GM12878 (cell line): ENCODE measurements at regions not wholly inside any gene's neighbourhood (a gene's known extent, or its start where the extent isn't known, plus 50 kb on each side); places are given as distances from the start of the nearest gene placed in this dataset.
"Not testable (repeated sequence)": the region's sequence is repeated elsewhere in the genome, so short reads cannot be mapped to it uniquely, and the experiment has no call there.

ENCODE experiments used
- ATAC-seq: fragments of 200-7000 bp; cut with Tn5 transposase; 3 replicates; pipeline ENCODE4 v1.9.1; 2020; ENCODE audit warnings: mild to moderate bottlenecking, moderate library complexity
- BruUV-seq: library from RNA; stranded (reverse); fragments of 400-500 nt; replicated peaks from 2 replicates; lab custom pipeline; 2021; lab: Mats Ljungman, UMichigan
- CTCF ChIA-PET: fragments of 300-600 bp; sonication (Branson Sonifier 250); formaldehyde crosslinking; extraction: SDS; loops from one replicate; lab custom pipeline; 2021; ENCODE audit warnings: inconsistent platforms; lab: Yijun Ruan, JAX
- POLR2A ChIA-PET: fragments of 350-600 bp; formaldehyde crosslinking; extraction: SDS; loops from one replicate; lab custom pipeline; 2021; ENCODE audit warnings: inconsistent platforms; lab: Charles Lee
- RAD21 ChIA-PET: fragments of 300-600 bp; sonication (Branson Sonifier 250); formaldehyde crosslinking; loops from one replicate; lab custom pipeline; 2023; ENCODE audit warnings: antibody characterized with exemption; ENCODE audit not compliant: unreplicated experiment; lab: Charles Lee
- SMC1A ChIA-PET: fragments of 300-600 bp; sonication (Branson Sonifier 250); formaldehyde crosslinking; loops from one replicate; lab custom pipeline; 2023; ENCODE audit not compliant: unreplicated experiment, uncharacterized antibody; lab: Charles Lee
- DNase-seq: peaks from one replicate; pipeline ENCODE4 v3.0.0-alpha.2; 2011; ENCODE audit warnings: low read depth, low spot score
- FAIRE-seq: peaks from 3 replicates; lab custom pipeline; 2011; peaks lifted over from hg19 to GRCh38; lab: Jason Lieb, UNC
- H2AFZ ChIP-seq: 2 replicates; pipeline ENCODE4 v1.6.0; 2011; ENCODE audit warnings: low read depth, low read length, control low read depth; ENCODE audit not compliant: control insufficient read depth
- H3K27ac ChIP-seq: 2 replicates; pipeline ENCODE4 v1.5.1; 2011; ENCODE audit warnings: control low read depth; ENCODE audit not compliant: control insufficient read depth, insufficient read depth
- H3K27me3 ChIP-seq, 2 experiments: replicated peaks in 1 of 2; 2 replicates each; pipeline versions ENCODE4 v1.6.0 to v1.6.1; 2011; ENCODE audit warnings: low read length in 1 of 2; ENCODE audit not compliant: control insufficient read depth in 2 of 2, insufficient read depth in 2 of 2
- H3K36me3 ChIP-seq, 2 experiments: 2 replicates each; pipeline ENCODE4 v1.5.1; 2011; ENCODE audit warnings: low read length in 1 of 2; ENCODE audit not compliant: control insufficient read depth in 2 of 2, insufficient read depth in 2 of 2
- H3K4me1 ChIP-seq: 2 replicates; pipeline ENCODE4 v1.6.1; 2011; ENCODE audit warnings: mild to moderate bottlenecking, low read length, moderate library complexity, mixed read lengths; ENCODE audit not compliant: control insufficient read depth, insufficient read depth
- H3K4me2 ChIP-seq: 2 replicates; pipeline ENCODE4 v1.6.0; 2011; ENCODE audit warnings: control low read depth; ENCODE audit not compliant: control insufficient read depth, insufficient read depth
- H3K4me3 ChIP-seq: fragments of 200-600 bp; sonication (generic); 2 replicates; pipeline ENCODE4 v1.5.1; 2016
- H3K79me2 ChIP-seq: 2 replicates; pipeline ENCODE4 v1.6.0; 2011; ENCODE audit warnings: low read length; ENCODE audit not compliant: control insufficient read depth, insufficient read depth
- H3K9ac ChIP-seq: 2 replicates; pipeline ENCODE4 v1.8.0; 2011; ENCODE audit warnings: low read length, control low read depth, mixed read lengths; ENCODE audit not compliant: control insufficient read depth, insufficient read depth
- H3K9me3 ChIP-seq: replicated peaks from 3 replicates; pipeline ENCODE4 v1.5.1; 2011; ENCODE audit warnings: mild to moderate bottlenecking, low read length; ENCODE audit not compliant: control insufficient read depth, insufficient read depth
- H4K20me1 ChIP-seq: 2 replicates; pipeline ENCODE4 v1.6.0; 2011; ENCODE audit not compliant: control insufficient read depth, insufficient read depth
- CUX1 ChIP-seq: IDR thresholded peaks from 2 replicates; pipeline ENCODE4 v1.6.1; 2012; ENCODE audit warnings: improper control_type of control experiment, low read depth, low read length; ENCODE audit not compliant: insufficient replicate concordance
- RELB ChIP-seq: fragments of 450-650 bp; IDR thresholded peaks from 2 replicates; pipeline ENCODE4 v1.6.1; 2017; ENCODE audit warnings: low read depth, mild to moderate bottlenecking, moderate library complexity
- SMAD1 ChIP-seq: fragments of 450-650 bp; IDR thresholded peaks from 2 replicates; pipeline ENCODE4 v1.6.1; 2018; ENCODE audit warnings: mild to moderate bottlenecking, low read depth; ENCODE audit not compliant: partially characterized antibody
- SREBF1 ChIP-seq: IDR thresholded peaks from 2 replicates; pipeline ENCODE4 v1.6.1; 2012; ENCODE audit warnings: mild to moderate bottlenecking, low read length
- WGBS: methylation state at CpG from one replicate; pipeline ENCODE4 v1.1.6; 2016; ENCODE audit warnings: low lambda C conversion rate; ENCODE audit not compliant: insufficient replicate concordance, insufficient coverage; ENCODE audit errors: missing lambda C conversion rate; 5-methylcytosine and 5-hydroxymethylcytosine counted together
- in situ Hi-C: fragments of 300-500 bp; cut with MboI; formaldehyde crosslinking; loops from 9 replicates; pipeline ENCODE4 v1.14.3; 2018; ENCODE audit warnings: mixed read lengths
- intact Hi-C: fragments of 100-400 bp; cut with micrococcal nuclease; formaldehyde crosslinking; loops from one replicate; pipeline ENCODE4 v1.14.2; 2022; ENCODE audit not compliant: unreplicated experiment

DNA sequence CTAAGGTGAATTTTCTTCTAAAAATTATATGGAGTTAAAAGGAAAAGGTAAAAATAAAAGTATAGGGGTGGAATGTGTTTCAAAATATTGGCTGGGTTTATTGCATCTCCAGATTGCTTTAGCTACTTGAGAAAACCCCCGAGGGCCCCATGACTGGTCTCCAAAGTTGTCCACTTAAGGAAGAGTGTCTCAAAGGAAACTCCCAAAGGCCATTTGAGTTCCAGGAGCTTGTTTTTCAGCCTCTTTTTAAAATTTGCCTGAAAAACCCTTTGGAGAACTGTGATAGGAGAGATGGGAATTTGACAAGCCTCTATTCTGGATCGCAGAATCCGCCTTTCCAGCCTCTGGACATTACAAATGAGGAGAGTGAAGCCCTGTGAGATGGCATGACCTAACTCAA lies 225.6 kb downstream of the ZNF326 start (continued):
- TF ChIP-seq CUX1 (no peak), SMAD1 (no peak), SREBF1 (no peak), RELB (no peak)

GRCh38 chr1:90219166-90219871 lies 224.4 kb downstream of the ZNF326 start:
- ATAC-seq, H3K27ac ChIP-seq, H3K36me3 ChIP-seq, H2AFZ ChIP-seq, FAIRE-seq, H3K27me3 ChIP-seq, intact Hi-C loops, H3K4me2 ChIP-seq, H3K4me1 ChIP-seq, DNase-seq, RAD21 ChIA-PET, H4K20me1 ChIP-seq, H3K9ac ChIP-seq, H3K4me3 ChIP-seq, POLR2A ChIA-PET, H3K79me2 ChIP-seq, H3K9me3 ChIP-seq, in situ Hi-C loops, BruUV-seq: not testable (repeated sequence)
- ChIA-PET SMC1A (interaction anchor here (3.1 kb wide), 1 partner anchor 13 kb away, joined by 16 read pairs; no protein-coding TSS in a partner anchor), CTCF (interaction anchor here (0.6 kb wide), 1 partner anchor 26 kb away, joined by 3 read pairs; no protein-coding TSS in a partner anchor)
- WGBS: 58% methylated on average over 26 of the region's 27 CpGs
